ENCODE measurements at regions not wholly inside any gene's neighbourhood (a gene's known extent, or its start where the extent isn't known, plus 50 kb on each side); places are given as distances from the start of the nearest gene placed in this dataset.

DNA sequence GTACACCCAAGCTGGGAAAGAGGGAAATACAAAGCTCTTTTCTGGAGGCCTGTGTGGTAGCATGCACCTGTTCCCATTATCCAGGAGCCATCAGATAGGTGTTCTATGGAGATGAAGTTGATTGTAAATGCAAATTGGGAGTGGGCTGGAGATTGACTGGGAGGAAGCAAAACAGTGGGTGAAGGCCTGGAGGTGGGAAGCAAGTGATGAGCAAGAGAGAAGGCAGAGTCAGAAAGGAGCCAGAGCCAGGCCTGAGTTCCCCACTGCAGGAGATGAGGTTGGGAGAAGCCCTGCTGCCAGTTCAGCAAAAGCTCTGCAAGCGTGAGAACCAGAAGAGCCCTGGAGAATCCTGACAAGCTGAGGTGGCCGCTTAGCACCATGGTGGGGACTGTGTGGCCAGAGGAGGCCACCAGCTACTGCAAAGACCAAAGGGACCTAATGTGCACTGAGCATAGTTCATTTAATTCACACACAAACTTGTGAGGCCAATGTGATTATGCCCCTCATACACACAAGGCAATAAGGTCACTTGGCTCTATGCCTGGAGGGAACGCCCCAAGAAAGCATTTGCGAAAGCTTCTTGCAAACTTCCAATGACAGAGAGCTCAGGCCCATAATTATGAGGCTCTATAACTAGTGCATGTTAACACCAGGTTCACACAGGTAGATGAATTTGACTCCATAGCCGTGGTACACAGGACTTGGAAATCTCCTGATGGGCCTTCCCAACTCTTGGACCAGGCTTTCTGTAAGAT, 73.0 kb upstream of the GRIK3 start:
- Histone ChIP-seq H2AK5ac (ENCODE audit: insufficient read length, low read length) (no peak overlapping the region), H2AFZ (ENCODE audit: low read length) (no peak overlapping the region), H3K23ac (ENCODE audit: insufficient read length, low read depth, low read length) (no peak overlapping the region), H2BK120ac (ENCODE audit: low read depth, low read length, poor library complexity, severe bottlenecking) (no peak overlapping the region), H2BK15ac (ENCODE audit: low read depth, low read length) (no peak overlapping the region), H4K8ac (replicated peaks; ENCODE audit: insufficient read length, low read depth, low read length) (no peak overlapping the region), H4K20me1 (ENCODE audit: control insufficient read depth, insufficient read depth, insufficient read length) (no peaks in the 10 kb centered on the region), H4K5ac (ENCODE audit: insufficient read length, low read depth, low read length) (no peak overlapping the region), H2BK5ac (ENCODE audit: insufficient read length, low read length) (no peak overlapping the region), H3K27ac (ENCODE audit: insufficient read length, low read depth, low read length) (no peak overlapping the region), H3K9ac (ENCODE audit: extremely low read depth, insufficient read length, low read length) (no peak overlapping the region), H3K79me1 (ENCODE audit: insufficient read depth, low read depth, low read length, poor library complexity, severe bottlenecking) (no peaks in the 10 kb centered on the region), H4K91ac (ENCODE audit: insufficient read length, low read depth, low read length) (no peak overlapping the region), H3K27me3 (ENCODE audit: insufficient read depth, low read length) (no peaks in the 10 kb centered on the region), H2BK12ac (ENCODE audit: insufficient read length, low read depth, low read length) (no peak overlapping the region), H3K9me3 (ENCODE audit: control insufficient read depth, low read depth, low read length) (no peaks in the 10 kb centered on the region), H3K14ac (ENCODE audit: insufficient read depth, low read length) (no peak overlapping the region; the same call in 1 of the 2 replicates), H3K4me2 (ENCODE audit: insufficient read depth, insufficient read length, low read length) (no peak overlapping the region), H3K23me2 (ENCODE audit: insufficient read length, low read depth, low read length, poor library complexity, severe bottlenecking) (no peaks in the 10 kb centered on the region), H3K79me2 (ENCODE audit: insufficient read depth, low read length) (no peaks in the 10 kb centered on the region), H2BK20ac (ENCODE audit: low read depth, low read length, poor library complexity, severe bottlenecking) (no peak overlapping the region), H3K4me1 (ENCODE audit: insufficient read depth, low read length) (no peaks in the 10 kb centered on the region), H3K56ac (ENCODE audit: insufficient read length, low read depth, low read length) (no peak overlapping the region), H3T11ph (ENCODE audit: low read length) (no peak overlapping the region), H3K4ac (ENCODE audit: low read depth, low read length) (no peak overlapping the region), H3K18ac (ENCODE audit: insufficient read length, low read depth, low read length) (no peak overlapping the region)
- H3K36me3 Mint-ChIP-seq (ENCODE audit: insufficient read depth in 1 of 3, low read depth in 3 of 3): no peaks in the 10 kb centered on the region
- peaks cover 13% of the 10 kb centered on the region for H3K27me3 Mint-ChIP-seq (ENCODE audit: low read depth)
- H3K9me3 Mint-ChIP-seq: no peaks in the 10 kb centered on the region; a peak in 1 of 5 replicates
- DNase-seq: no peak
- no peaks in the 10 kb centered on the region for H3K4me1 Mint-ChIP-seq
- TF ChIP-seq, protein P1, sequence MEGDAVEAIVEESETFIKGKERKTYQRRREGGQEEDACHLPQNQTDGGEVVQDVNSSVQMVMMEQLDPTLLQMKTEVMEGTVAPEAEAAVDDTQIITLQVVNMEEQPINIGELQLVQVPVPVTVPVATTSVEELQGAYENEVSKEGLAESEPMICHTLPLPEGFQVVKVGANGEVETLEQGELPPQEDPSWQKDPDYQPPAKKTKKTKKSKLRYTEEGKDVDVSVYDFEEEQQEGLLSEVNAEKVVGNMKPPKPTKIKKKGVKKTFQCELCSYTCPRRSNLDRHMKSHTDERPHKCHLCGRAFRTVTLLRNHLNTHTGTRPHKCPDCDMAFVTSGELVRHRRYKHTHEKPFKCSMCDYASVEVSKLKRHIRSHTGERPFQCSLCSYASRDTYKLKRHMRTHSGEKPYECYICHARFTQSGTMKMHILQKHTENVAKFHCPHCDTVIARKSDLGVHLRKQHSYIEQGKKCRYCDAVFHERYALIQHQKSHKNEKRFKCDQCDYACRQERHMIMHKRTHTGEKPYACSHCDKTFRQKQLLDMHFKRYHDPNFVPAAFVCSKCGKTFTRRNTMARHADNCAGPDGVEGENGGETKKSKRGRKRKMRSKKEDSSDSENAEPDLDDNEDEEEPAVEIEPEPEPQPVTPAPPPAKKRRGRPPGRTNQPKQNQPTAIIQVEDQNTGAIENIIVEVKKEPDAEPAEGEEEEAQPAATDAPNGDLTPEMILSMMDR (conservative IDR thresholded peaks at IDR 0.05): no peak
- no peak overlapping the region for H3K4me3 Mint-ChIP-seq
- H3K27ac Mint-ChIP-seq: no peak overlapping the region
- WGBS (ENCODE audit: extremely low coverage, insufficient read length, low lambda C conversion rate): no CpG with 5 or more reads among the region's 5 CpGs

Measured in H9 (cell line).